ENCODE measurements at regions not wholly inside any gene's neighbourhood (a gene's known extent, or its start where the extent isn't known, plus 50 kb on each side); places are given as distances from the start of the nearest gene placed in this dataset.

DNA sequence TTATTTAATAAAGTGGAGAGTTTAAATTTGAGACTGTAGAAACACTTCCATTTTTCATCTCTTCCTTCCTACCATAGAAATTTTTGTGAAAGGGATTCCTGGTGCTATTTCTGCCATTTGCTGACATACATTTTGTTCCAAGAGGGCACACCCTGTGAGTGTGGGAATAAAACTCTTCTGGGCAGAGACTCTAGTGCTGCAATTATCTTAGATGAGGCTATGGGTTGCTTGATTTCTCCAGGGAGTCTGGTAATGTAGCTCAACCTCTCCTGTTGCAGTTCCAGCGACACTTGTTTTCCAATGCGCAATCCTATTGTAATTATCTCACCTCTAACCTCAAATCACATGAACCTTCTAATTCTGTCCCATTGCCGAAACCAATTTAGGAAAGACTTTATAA is 60.1 kb upstream of the ZSWIM2 start:
- Mint-ChIP-seq H3K4me1 (ENCODE audit: low read depth) (no peaks in the 10 kb centered on the region), H3K27ac (no peak overlapping the region), H3K36me3 (no peaks in the 10 kb centered on the region), H3K4me3 (no peak overlapping the region), H3K27me3 (peaks cover 3% of the 10 kb centered on the region), H3K9me3 (ENCODE audit: low read depth) (no peaks in the 10 kb centered on the region)

DNA sequence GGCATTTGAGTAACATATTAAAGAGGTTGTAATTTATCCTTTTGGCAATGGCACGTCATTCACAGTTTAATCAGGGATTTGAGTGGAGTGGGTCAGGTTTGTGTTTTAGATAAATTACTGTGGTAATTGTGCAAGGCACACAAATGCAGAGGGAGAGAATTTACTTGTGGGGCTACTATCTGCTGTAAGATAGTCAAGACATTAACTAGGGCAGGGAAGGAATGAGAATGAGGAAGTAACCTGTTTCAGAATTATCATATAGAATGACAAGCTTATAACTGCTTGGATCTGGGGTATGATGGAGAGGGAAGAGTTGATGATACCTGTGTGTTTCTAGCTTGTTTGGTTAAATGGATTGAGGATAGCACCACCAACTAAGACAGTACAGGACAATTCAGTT is 58.9 kb upstream of the ZSWIM2 start:
- Mint-ChIP-seq H3K27ac (no peak overlapping the region), H3K27me3 (peaks cover 3% of the 10 kb centered on the region), H3K36me3 (no peaks in the 10 kb centered on the region), H3K4me1 (ENCODE audit: low read depth) (no peaks in the 10 kb centered on the region), H3K4me3 (no peak overlapping the region), H3K9me3 (ENCODE audit: low read depth) (no peaks in the 10 kb centered on the region)

- Mint-ChIP-seq H3K36me3 (no peaks in the 10 kb centered on the region), H3K27ac (no peak overlapping the region), H3K27me3 (peaks cover 1% of the 10 kb centered on the region), H3K4me1 (ENCODE audit: low read depth) (no peaks in the 10 kb centered on the region), H3K9me3 (ENCODE audit: low read depth) (no peaks in the 10 kb centered on the region), H3K4me3 (no peak overlapping the region)
Observed at GRCh38 chr2:186903216-186903615, 54.2 kb upstream of the ZSWIM2 start.

Data from activated naive CD8-positive, alpha-beta T cell (primary cell).